Germinal center (tissue), 1 donor: ENCODE measurements at regions not wholly inside any gene's neighbourhood (a gene's known extent, or its start where the extent isn't known, plus 50 kb on each side); places are given as distances from the start of the nearest gene placed in this dataset.
"Not testable (repeated sequence)": the region's sequence is repeated elsewhere in the genome, so short reads cannot be mapped to it uniquely, and the experiment has no call there.

Source experiments
- DNase-seq: peaks from one replicate; pipeline ENCODE4 v3.0.0; 2012; ENCODE audit warnings: mixed read lengths, low spot score

DNA sequence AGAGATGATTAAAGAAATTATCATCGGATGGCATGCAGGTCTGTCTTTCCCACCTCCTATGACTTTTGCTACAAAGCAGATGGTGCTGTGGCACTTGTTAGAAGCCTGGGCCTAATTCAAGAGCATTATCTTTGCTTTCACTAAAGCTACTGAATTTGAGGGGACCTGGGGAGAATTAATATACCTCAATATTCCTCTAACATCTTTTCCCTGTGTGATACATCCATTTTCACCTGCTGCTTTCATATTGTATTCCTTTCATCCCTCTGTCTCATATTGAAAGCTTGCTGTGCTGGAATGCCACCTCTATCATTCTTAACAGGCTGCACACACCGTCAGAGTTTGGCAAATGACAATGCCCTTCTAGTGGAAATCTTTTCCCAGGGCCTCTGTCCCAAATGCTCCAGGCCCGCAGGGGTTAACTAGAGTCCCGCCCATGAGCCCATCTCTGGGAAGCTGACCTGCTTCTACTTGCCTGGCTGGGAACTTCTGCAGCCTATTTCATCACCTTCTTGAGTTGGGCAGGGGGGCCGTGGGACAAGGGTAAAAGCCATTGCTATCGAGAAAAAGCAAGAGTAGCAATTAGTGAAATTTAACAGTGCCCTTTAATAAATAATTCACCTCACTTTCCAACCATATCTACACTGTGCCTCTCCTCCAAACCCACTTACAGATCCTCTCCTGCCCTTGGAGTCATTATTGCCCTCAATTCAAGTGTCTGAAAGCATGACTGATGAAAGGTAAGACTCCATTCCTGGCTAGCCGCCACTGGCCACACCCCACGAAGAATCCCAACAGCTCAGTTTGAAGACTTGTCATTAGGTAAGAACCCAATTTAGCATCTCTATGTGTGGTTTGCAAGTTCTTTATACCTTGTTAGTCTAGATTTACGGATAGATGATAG lies 126.7 kb upstream of the BTG1 start:
- no peak for DNase-seq

DNA sequence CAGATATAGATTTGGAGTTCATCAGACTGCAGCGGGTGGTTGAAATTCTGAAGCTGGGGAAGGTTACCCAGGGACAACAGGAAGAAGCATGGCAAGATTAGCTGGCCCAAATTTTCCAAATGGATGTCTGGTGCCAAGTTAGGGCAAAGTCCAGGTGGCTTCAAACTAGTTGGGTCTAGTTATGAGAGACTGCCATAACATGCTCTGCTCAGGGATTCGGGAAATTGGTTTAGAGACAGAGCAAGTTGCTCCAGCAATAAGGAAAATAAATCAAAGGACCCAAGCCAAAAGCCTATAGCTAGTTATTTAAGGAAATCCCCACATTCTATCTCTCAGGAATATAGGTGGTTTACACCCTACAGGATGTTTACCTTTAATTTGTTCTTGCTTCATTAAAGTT lies 125.7 kb upstream of the BTG1 start:
- no peak for DNase-seq

DNA sequence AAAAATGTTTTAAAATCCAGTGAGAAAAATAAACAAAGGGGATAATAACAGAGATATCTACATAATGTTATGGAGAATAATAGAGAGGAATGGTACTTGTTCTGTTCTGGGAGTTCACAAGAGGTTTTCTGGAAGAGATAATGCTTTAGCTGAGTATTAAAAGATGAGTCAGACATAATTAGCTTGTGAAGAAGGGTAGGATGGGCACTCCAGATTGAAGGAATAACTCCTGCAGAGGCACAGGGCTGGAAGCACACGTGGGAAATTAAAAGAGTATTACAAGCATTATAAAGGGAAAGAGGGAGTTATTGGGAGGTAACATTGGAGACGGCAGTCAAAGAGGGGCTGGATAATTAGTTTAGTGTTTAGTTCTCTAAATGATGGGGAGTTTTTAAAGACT lies 124.9 kb upstream of the BTG1 start:
- no peak for DNase-seq

DNA sequence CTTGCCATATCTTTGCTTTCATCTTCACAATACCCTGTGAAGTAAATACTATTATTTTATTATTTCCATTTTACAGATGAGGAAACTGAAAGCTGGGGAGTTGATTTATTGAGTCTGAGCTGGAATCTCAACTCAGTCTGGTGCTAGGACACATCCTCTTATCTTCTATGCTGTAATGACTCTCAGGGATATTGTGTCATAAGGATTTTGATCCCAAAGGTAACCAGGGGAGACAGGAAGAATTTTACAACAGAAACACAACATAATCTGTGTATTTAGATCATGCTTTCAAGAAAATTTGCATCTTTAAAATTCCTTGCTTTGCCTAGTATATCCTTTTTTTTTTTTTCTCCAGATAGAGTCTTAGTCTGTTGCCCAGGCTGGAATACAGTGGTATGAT lies 123.3 kb upstream of the BTG1 start:
- no peak for DNase-seq

DNA sequence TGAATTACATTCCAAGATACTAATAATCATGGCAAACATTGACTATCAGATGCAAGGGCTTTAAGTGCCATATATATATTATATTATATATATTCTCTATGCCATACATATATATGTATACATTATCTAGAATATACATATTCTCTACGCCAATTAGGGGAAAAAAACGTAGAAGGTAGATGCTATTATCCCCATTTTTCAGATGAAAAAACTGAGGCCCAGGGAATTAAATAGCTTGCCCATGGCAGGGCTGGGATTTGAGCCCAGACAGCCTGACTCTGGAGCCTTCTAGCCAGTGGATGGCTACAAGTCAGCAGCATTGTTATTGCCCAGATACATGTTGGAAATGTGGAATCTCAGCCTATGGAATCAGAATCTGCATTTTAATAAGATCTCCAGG lies 116.0 kb upstream of the BTG1 start:
- DNase-seq: no peak

DNA sequence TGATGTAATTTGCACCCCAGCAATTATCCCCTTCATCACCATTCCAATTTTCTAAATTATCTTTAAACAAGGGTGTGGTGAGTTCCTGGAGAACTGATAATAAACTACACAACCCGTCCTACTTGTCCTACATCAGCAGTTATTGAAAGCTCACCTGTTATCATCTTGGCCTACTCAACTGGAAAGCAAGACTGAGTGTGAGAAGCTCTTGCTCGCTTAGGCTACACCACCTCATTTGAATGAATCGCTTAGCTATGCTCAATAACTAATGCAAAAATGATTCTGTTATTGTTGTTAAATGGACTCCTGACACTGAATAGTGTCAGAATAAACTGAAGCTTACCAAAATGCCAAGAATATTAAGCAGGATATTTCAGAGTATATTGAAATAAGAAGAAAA lies 115.4 kb upstream of the BTG1 start:
- DNase-seq: peak; percentile 14

DNA sequence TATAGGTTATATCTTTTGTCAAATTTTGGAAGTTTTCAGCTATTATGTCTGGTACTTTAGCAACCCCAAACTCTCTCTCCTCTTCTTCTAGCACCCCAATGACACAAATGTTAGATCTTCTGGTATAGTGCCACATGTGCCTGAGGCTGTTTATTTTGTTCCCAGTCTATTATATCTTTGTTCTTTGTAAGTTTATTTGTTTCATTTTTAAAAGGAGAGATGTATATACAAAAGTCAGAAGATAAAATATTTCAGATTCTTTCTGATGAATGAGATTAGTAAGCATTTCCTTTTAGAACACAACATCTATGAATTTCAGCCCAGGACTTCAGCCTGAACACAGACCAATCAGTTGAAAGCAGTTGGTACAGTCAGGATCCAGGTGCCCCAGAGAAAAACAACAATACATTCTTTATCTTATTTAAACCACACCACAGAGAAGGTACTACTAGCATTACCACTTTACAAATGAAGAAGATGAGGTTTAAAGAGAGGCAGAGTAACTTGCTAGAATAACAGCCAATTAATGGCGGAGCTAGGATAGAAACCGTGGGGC lies 114.1 kb upstream of the BTG1 start:
- no peak for DNase-seq

DNA sequence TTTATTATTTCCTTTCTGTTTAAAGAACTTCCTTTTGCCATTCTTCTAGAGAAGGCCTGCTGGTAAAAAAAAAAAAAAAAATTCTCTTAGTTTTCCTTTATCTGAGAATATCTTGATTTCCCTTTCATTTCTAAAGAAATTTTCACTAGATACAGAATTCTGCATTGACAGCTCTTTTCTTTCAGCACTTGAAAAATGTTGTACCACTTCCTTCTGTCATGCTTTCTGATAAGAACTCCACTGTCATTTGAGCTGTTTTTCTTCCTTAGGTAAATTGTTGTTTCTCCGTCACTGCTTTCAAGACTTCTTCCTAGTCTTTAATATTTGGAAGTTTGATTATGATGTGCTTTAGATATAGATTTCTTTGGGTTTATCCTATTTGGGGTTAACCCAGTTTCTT lies 113.6 kb upstream of the BTG1 start:
- no peak for DNase-seq

DNA sequence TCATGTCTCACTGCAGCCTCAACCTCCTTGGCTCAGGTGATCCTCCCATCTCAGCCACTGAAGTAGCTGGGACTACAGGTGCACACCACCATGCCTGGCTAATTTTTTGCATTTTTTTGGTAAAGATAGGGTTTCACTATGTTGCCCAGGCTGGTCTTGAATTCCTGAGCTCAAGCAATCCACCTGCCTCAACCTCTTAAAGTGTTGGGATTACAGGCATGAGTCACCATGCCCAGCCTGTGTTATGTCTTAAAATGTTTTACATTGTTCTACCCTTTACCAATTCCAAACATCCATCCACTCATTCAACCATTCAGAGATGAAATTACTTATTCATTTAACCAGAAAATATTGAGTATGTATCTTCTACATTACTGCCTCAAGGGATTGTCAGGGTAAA lies 111.6 kb upstream of the BTG1 start:
- DNase-seq: no peak

DNA sequence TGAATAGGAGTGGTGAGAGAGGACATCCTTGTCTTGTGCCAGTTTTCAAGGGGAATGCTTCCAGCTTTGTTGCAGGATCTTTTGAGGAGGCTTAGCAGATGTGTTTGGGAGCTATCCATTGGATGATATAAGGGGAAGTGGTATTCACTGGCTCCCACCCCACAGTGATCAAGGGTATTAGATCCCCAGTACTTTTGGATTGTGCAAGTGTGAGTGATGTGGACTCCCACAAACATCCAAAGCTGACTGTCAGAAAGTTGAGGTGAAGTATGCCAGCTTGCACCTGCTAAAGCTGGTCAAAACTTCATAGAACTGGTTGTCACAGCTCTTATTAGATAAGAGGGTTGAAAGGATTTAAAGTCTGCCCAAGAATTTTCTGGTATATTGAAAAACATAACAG lies 110.1 kb upstream of the BTG1 start:
- no peak for DNase-seq

DNA sequence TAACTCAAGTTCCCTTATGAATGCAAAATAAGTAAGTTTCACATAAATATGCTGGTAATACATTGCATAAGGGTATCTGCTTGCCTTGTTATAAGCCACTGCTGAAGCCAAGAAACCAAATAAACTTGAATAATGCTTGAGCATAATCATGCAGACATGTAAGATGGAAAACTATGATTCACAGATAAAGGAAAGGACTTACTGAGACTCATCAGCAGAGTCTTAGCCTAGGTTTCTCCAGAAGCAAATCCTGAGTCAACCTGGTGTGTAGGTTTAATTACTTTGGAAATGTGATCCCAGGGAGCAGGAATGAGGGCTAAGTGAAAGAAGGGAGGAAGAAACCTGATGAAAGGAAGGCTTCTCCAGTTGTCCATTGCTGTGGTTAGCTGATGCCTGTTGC lies 107.7 kb upstream of the BTG1 start:
- no peak for DNase-seq

DNA sequence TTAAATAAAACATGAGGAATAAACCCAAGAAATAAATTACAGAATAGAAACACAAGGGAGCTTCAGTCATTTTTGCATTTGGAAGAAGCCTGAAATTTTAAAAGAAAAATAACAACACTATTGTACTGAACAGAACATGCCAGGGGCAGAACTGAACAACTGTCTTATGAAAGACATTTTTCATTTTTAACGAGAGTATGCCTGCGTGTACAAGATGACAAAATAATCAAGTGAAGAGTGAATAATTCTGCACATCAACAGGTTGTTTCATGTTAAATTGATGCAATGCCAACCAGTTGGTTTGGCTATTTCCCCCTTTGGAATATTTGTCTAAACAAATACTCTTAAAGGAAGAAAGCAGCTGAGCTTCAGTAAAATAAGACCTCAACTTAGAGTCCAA lies 103.3 kb upstream of the BTG1 start:
- no peak for DNase-seq

DNA sequence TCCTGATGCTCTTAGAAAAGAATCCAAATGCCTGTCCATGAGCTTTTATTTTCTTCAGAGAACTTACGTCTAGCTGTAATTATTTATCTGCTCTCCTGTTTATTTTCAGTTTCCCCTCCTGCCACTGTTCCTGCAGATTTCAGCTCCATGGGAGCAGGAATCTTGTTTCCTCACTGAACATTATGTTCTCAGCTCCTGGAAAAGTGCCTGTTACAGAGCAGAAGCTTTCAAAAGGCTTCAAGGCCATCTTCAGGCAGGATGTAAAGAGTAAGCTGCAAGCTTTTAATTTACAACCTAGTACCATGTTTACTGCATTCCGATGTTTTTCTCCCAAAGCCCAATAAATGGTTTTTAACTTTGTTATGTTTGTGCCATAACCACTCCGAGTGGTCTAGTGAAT lies 98.4 kb upstream of the BTG1 start:
- DNase-seq: no peak

DNA sequence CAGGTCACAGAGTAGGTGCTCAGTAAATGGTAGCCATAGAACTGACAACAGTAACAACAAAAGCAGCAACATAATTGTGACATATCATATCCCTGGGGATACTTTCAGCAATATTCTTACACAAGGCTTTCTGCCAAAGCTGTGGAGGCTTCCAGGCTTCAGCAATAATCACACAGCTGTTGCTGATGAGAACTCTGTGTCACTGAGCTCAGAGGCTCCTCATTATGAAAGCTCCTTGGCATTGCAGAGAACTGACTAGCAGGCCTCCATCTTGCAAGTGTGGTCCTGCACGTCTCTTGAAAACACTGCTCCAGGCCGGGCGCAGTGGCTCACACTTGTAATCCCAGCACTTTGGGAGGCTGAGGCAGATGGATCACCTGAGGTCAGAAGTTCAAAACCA lies 97.3 kb upstream of the BTG1 start:
- DNase-seq: no peak

DNA sequence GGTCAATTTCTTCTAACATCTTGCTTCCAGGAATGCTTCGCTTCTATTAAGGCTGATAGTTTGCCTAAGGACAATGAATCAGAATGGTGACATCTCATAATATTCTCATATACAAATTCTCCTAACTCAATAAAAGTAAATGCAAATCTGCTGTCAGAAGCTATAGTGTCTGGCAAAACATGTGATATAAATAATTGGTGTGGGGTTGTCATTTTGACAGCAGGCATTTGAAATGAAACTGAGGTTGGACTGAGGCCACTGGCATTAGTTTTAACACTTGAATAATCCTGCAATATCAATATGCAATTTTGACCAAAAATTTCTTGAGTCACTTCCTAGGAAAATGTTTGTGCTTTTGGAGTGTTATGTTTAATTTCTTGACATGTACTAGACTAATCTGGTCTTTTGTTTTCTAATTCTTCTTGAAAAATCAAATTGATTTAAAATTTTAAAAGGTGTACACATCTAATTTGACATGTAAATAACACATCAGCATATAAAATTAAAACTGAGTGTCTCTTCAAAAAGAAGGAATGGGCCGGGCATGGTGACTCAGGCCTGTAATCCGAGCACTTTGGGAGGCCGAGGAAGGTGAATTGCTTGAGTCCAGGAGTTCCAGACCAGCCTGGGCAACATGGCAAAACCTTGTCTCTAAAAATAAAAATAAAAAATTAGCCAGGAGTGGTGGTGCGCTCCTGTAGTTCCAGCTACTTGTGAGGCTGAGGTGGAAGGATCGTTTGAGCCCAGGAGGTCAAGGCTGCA lies 92.3 kb upstream of the BTG1 start:
- no peak for DNase-seq

DNA sequence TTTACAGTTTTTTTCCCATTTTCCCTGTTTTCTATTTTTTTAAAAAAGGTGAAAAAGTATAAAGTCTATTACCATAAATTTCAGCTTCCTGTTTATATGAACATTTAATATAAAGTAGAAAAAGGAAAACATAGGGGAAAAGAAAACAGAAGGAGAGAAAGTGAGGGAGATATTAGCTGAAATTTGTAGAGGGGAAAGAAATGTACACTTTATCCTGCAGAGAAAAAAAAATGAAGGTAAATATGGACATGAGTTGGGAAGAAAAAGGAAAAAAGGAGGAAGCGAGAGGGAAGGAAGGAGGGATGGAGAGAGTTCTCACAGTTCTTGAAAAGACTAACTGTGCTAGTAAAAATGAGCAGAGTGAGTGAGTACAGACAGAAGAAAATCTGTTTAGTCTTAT lies 91.6 kb upstream of the BTG1 start:
- DNase-seq: no peak

DNA sequence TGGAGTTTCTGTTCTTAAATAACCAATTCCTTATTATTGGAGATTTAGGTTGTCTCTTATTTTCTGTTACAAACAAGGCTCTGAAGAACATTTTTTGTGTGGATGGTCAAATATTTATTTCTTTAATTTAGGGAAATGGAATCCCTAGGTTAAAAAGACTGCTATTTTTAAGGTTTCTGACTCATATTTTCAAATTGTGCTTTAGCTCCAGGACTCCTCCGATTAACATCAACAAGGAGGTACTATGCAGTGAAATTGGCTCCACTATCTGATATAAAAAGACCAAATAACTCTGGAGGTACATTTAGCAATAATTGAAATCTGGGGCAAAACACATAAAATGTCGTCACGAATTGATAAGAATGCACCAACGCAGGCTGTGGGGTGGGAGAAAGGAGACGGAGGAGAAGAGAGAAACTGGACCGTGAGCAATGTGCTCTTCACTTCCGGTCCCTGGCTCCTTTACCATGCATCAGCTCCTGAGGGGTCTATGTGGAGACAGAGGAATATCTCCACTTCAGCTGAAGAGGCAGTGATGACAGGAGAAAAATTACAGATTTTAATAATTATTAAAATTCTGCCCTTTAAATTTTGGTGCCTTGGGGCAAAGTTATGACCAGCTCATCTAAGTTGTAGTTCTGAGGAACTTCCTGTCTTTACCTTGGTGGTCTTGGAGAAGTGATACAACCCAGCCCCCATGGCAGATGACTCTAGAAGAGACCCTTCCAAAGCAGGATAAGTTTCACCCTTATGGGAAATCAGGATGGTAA lies 90.2 kb upstream of the BTG1 start:
- no peak for DNase-seq

DNA sequence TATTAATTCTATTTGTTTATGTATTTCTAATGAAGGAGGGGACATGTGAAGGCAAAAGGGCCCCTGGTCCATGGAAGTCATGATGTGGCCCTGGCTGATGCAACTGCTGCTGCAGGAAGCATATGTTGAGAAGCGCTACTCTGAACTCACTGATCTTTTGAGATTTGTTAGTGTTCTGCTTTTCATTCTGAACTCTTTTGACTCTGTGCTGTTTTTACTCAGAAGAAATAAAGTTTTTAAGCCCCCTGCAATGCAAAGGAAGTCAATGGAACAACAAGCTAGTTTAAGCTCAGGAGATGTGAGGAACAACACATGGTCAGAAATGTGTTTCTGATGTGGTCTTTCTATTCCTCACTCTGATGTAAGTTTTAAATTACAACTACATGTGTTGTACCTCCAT lies 88.9 kb upstream of the BTG1 start:
- no peak for DNase-seq

DNA sequence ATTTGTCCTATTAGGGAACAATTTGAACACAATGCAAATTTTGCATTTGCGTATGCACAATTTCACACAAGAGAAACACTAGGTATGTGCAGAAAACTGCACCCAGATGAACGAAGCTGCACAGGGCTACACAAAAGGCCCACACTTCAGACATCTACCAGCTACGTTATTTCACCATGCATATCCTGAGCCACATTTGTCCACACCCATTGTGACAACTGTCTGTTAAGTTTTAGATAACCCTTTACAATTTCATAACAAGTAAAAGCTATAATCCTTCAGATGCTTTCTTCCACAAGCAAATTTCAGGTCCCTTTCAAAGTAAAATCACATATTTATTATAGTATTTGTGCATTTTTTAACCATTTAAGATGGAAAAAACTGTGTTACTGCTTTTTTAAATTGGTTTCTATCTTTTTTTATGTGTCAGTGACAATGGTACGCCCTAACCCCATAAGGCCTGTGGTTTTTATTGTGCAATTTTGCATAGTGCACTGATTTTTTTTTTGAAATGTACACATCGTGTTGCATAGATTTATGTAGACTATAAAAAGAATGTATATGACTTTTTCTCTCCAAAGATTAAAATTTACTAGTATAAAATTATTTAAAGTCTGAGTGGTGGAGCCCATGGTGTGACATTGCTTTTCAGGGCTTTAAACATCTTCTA lies 87.8 kb upstream of the BTG1 start:
- no peak for DNase-seq

DNA sequence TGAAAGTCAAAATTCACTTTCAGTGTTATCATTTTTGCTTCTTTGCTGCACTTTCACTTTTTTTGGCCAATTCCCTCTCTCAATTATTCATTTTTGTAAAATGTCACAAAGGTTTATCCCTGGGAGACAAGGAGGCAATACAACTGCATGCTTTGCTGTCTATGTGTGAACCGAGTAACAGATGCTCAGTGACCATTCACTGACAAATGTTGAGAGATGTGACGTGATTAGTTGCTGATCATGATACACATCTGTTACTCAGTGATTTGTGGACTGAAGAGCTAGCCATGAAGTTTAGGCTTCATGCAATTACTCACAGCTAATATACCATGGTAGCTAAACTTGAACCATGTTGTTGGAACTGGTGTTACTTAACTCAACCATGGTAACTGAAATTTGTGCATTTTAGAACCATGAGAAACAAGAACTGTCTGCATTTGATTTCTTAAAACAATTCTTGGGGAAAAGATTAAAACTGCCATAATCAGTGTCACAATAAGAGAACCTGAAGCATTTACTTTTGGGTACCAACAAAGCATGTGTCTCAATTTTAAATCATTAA lies 86.8 kb upstream of the BTG1 start:
- DNase-seq: not testable (repeated sequence)

DNA sequence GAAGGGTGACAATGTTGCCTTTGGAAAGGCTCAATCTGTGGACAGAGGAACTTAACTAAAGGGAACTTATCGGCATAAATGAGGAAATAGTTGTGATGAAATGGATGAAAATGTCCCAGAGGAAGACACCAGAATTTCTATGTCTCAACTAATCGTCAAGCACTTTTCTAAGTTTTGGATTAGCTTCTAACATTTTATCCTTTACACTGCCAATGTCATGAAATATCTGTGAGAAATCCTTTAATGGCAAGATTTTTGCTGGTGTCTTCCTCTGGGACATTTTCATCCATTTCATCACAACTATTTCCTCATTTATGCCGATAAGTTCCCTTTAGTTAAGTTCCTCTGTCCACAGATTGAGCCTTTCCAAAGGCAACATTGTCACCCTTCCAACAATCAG lies 86.3 kb upstream of the BTG1 start:
- not testable (repeated sequence) for DNase-seq

DNA sequence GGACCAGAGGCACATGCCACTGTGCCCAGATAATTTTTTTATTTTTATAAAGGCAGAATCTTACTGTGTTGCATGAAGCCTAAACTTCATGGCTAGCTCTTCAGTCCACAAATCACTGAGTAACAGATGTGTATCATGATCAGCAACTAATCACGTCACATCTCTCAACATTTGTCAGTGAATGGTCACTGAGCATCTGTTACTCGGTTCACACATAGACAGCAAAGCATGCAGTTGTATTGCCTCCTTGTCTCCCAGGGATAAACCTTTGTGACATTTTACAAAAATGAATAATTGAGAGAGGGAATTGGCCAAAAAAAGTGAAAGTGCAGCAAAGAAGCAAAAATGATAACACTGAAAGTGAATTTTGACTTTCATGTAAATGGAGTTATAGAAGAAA lies 85.9 kb upstream of the BTG1 start:
- not testable (repeated sequence) for DNase-seq
